Prostate gland (tissue), 2 donors: ENCODE measurements at regions not wholly inside any gene's neighbourhood (a gene's known extent, or its start where the extent isn't known, plus 50 kb on each side); places are given as distances from the start of the nearest gene placed in this dataset.

Experiments
- DNase-seq: peaks from one replicate; pipeline ENCODE4 v3.0.0-alpha.2; 2019; ENCODE audit warnings: low spot score
- H3K27ac ChIP-seq, 2 donors: fragments of 200-600 bp; sonication (generic); 2 replicates each; pipeline ENCODE4 v1.5.1; 2017 to 2019
- H3K27me3 ChIP-seq: fragments of 200-600 bp; sonication (generic); replicated peaks from 2 replicates; pipeline ENCODE4 v1.5.1; 2019; ENCODE audit not compliant: insufficient read depth
- H3K36me3 ChIP-seq, 2 donors: fragments of 200-600 bp; sonication (generic); 1 replicate in 1 of 2; 2 replicates in 1 of 2; pipeline versions ENCODE4 v1.5.1 to v1.8.1; 2017 to 2019
- H3K4me1 ChIP-seq: fragments of 200-600 bp; sonication (generic); replicated peaks from 2 replicates; pipeline ENCODE4 v1.5.1; 2019
- H3K4me3 ChIP-seq, 2 donors: fragments of 200-600 bp; sonication (generic); 2 replicates each; pipeline ENCODE4 v1.5.1; 2017 to 2019
- H3K9me3 ChIP-seq: fragments of 200-600 bp; sonication (generic); 2 replicates; pipeline ENCODE4 v1.5.1; 2017
- POLR2A ChIP-seq: fragments of 450-650 bp; IDR thresholded peaks from one replicate; pipeline ENCODE4 v1.6.1; 2016; ENCODE audit warnings: antibody characterized with exemption, mild to moderate bottlenecking
- POLR2AphosphoS5 ChIP-seq: sonication (generic); formaldehyde crosslinking; IDR thresholded peaks from one replicate; pipeline ENCODE4 v1.6.1; 2017; ENCODE audit warnings: antibody characterized with exemption
- WGBS: methylation state at CpG from one replicate; pipeline ENCODE4 v1.1.5; 2018; 5-methylcytosine and 5-hydroxymethylcytosine counted together
- intact Hi-C: fragments of 100-400 bp; cut with DNase I; formaldehyde crosslinking; loops from one replicate; pipeline ENCODE4 v1.14.2; 2022
- TF ChIP-seq, protein P1 (sequence below), 4 experiments: fragments of 200-600 bp in 2 of 4; fragments of 450-650 bp in 2 of 4; sonication (generic) in 2 of 4; IDR thresholded peaks; 1 replicate in 3 of 4; 2 replicates in 1 of 4; pipeline ENCODE4 v1.5.1; 2016 to 2019; ENCODE audit warnings: antibody characterized with exemption in 4 of 4, mild to moderate bottlenecking in 2 of 4, moderate library complexity in 2 of 4

DNA sequence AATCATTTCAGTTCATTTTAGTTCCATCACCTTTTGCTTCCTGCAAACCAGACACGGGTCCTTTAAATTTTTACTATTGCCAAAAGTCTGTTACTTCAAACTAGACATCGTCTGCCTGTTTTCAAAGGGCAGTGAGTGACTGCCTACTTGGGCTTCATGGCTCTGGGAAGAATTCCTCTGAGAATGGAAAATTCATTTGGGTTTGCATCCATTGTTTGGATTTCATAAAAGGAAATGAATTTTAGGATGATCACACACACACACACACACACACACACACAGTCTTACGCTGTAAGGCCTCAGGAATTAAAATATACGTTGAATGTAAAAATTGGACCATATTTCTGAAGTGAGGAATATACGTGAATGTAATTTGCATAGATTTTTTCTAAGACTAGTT lies 1584.3 kb upstream of the ACVR2A start:
- H3K9me3 ChIP-seq: no peaks in the 10 kb centered on the region
- TF ChIP-seq, protein P1, sequence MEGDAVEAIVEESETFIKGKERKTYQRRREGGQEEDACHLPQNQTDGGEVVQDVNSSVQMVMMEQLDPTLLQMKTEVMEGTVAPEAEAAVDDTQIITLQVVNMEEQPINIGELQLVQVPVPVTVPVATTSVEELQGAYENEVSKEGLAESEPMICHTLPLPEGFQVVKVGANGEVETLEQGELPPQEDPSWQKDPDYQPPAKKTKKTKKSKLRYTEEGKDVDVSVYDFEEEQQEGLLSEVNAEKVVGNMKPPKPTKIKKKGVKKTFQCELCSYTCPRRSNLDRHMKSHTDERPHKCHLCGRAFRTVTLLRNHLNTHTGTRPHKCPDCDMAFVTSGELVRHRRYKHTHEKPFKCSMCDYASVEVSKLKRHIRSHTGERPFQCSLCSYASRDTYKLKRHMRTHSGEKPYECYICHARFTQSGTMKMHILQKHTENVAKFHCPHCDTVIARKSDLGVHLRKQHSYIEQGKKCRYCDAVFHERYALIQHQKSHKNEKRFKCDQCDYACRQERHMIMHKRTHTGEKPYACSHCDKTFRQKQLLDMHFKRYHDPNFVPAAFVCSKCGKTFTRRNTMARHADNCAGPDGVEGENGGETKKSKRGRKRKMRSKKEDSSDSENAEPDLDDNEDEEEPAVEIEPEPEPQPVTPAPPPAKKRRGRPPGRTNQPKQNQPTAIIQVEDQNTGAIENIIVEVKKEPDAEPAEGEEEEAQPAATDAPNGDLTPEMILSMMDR (IDR thresholded peaks at IDR 0.05): no peak
- no peak for TF ChIP-seq POLR2A
- TF ChIP-seq POLR2AphosphoS5: no peak
- no peaks in the 10 kb centered on the region for H3K36me3 ChIP-seq
- no peak overlapping the region for H3K27ac ChIP-seq
- 65% methylated on average over 5 of the region's 5 CpGs for WGBS
- no peaks in the 10 kb centered on the region for H3K4me1 ChIP-seq
- intact Hi-C loops: no loop called here
- DNase-seq: no peak
- H3K4me3 ChIP-seq: no peak overlapping the region
- H3K27me3 ChIP-seq: no peaks in the 10 kb centered on the region

GRCh38 chr2:146259816-146260215 lies 1585.0 kb upstream of the ACVR2A start:
- intact Hi-C loops: no loop called here
- 71% methylated on average over 2 of the region's 2 CpGs for WGBS
- no peaks in the 10 kb centered on the region for H3K9me3 ChIP-seq
- TF ChIP-seq POLR2AphosphoS5: no peak
- TF ChIP-seq POLR2A: no peak
- TF ChIP-seq, protein P1 (IDR thresholded peaks at IDR 0.05): no peak
- no peak for DNase-seq
- no peaks in the 10 kb centered on the region for H3K27me3 ChIP-seq
- no peaks in the 10 kb centered on the region for H3K4me1 ChIP-seq
- no peak overlapping the region for H3K4me3 ChIP-seq
- no peaks in the 10 kb centered on the region for H3K36me3 ChIP-seq
- no peak overlapping the region for H3K27ac ChIP-seq

GRCh38 chr2:146258071-146258470 lies 1586.8 kb upstream of the ACVR2A start:
- H3K36me3 ChIP-seq: no peaks in the 10 kb centered on the region
- no peaks in the 10 kb centered on the region for H3K27me3 ChIP-seq
- no peak overlapping the region for H3K4me3 ChIP-seq
- TF ChIP-seq, protein P1 (IDR thresholded peaks at IDR 0.05): no peak
- TF ChIP-seq POLR2A (no peak), POLR2AphosphoS5 (no peak)
- H3K4me1 ChIP-seq: no peaks in the 10 kb centered on the region
- no peaks in the 10 kb centered on the region for H3K9me3 ChIP-seq
- no peak for DNase-seq
- WGBS: 40% methylated on average over 6 of the region's 6 CpGs
- H3K27ac ChIP-seq: no peak overlapping the region
- intact Hi-C loops: no loop called here

DNA sequence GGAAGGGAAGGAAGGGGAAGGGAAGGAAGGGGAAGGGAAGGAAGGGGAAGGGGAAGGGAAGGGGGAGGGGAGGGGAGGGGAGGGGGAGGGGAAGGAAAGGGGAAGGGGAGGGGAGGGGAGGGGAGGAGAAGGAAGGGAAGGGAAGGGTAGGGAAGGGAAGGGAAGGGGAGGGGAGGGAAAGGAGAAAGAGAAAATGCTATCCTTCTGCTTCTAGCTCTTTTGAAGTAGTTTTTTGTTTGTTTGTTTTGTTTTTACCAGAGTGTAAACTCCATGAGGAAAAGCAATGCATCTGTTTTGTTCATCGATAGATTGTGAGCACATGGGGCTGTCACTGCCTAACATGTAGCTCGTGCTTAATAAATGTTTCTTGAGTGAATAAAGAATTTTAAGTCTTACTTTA lies 1592.7 kb upstream of the ACVR2A start:
- intact Hi-C loops: no loop called here
- Histone ChIP-seq H3K27me3 (no peaks in the 10 kb centered on the region), H3K27ac (no peak overlapping the region), H3K4me3 (no peak overlapping the region), H3K36me3 (no peaks in the 10 kb centered on the region), H3K4me1 (no peaks in the 10 kb centered on the region), H3K9me3 (no peaks in the 10 kb centered on the region)
- 97% methylated on average over 2 of the region's 2 CpGs for WGBS
- TF ChIP-seq POLR2AphosphoS5 (no peak), POLR2A (no peak)
- no peak for DNase-seq

GRCh38 chr2:146251328-146251727 lies 1593.5 kb upstream of the ACVR2A start:
- Histone ChIP-seq H3K4me1 (no peaks in the 10 kb centered on the region), H3K27ac (no peak overlapping the region), H3K4me3 (no peak overlapping the region), H3K27me3 (no peaks in the 10 kb centered on the region), H3K36me3 (no peaks in the 10 kb centered on the region), H3K9me3 (no peaks in the 10 kb centered on the region)
- no peak for TF ChIP-seq POLR2A
- TF ChIP-seq, protein P1 (IDR thresholded peaks at IDR 0.05): no peak
- TF ChIP-seq POLR2AphosphoS5: no peak
- WGBS: 48% methylated on average over 3 of the region's 3 CpGs
- no peak for DNase-seq
- intact Hi-C loops: no loop called here
